D721Med (cell line): ENCODE measurements at regions not wholly inside any gene's neighbourhood (a gene's known extent, or its start where the extent isn't known, plus 50 kb on each side); places are given as distances from the start of the nearest gene placed in this dataset.

Experiments
- DNase-seq: peaks from one replicate; pipeline ENCODE4 v3.0.0; 2011; ENCODE audit warnings: low spot score; ENCODE audit not compliant: insufficient read length
- FAIRE-seq: peaks from 2 replicates; lab custom pipeline; 2011; peaks lifted over from hg19 to GRCh38; lab: Jason Lieb, UNC
- TF ChIP-seq, protein P1 (sequence below): IDR thresholded peaks from 2 replicates; pipeline ENCODE4 v1.5.1; 2012; ENCODE audit warnings: mild to moderate bottlenecking, control low read depth; ENCODE audit not compliant: insufficient read depth; ENCODE audit errors: missing control alignments

DNA sequence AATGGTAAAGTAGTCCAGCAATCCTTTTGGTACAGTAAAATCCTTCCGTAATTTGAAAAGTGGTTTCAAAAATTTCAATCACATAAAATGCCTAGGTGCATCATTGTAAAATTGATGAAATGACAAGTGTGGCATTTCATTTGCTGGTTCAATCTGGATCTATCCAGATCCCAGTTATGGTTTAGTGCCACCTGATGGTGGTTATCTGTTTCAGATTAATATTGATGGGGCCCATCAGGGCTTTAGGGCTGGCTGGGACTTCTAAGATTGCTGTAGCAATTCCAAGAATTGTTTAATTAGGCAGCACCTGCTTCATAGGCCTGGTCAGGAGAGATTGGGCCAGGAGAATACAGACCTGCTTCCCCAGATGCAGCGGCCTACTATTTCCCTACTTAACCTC, 55.5 kb upstream of the PIK3C3 start:
- FAIRE-seq (peak; percentile 79), DNase-seq (no peak)
- TF ChIP-seq, protein P1, sequence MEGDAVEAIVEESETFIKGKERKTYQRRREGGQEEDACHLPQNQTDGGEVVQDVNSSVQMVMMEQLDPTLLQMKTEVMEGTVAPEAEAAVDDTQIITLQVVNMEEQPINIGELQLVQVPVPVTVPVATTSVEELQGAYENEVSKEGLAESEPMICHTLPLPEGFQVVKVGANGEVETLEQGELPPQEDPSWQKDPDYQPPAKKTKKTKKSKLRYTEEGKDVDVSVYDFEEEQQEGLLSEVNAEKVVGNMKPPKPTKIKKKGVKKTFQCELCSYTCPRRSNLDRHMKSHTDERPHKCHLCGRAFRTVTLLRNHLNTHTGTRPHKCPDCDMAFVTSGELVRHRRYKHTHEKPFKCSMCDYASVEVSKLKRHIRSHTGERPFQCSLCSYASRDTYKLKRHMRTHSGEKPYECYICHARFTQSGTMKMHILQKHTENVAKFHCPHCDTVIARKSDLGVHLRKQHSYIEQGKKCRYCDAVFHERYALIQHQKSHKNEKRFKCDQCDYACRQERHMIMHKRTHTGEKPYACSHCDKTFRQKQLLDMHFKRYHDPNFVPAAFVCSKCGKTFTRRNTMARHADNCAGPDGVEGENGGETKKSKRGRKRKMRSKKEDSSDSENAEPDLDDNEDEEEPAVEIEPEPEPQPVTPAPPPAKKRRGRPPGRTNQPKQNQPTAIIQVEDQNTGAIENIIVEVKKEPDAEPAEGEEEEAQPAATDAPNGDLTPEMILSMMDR = peak; percentile 11

DNA sequence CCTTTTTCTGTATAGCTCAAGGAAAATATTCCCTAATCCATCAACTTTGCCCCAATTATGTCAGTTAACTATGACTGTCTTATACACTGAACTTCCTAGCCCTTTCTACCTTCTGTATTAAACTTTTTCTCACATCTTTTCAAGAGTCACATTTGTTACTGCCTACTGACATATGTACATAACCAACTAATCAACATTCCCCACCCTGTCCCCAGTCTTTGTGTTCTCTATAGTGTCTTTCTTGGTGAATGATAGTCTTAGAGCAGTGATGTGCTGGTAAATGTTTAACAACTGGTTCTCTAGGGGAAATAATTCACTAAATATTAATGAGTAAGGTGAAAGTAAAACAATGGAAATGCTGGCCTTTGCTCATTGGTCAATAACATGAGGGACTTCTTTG, 61.6 kb upstream of the PIK3C3 start:
- TF ChIP-seq, protein P1 = no peak
- FAIRE-seq (peak; percentile 79), DNase-seq (no peak)

DNA sequence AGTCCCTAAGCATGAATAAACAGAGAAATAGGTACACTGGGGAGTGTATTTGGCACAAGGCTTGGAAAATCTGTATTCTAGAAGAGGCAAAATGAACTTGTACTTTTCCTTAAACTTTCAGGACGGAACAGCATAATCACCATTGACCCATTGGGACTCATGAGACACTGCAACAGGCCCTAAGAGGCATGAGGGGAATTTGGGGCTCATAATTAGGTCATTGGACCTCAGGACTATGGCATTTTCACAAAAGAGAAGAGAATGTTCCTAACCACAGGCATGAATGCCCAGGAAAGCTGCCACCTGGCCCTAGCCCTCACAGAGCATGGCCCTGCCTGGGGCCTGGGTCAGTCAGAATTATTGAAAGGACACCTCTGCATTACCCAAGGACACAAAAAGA, 67.9 kb upstream of the PIK3C3 start:
- DNase-seq = no peak
- no peak for FAIRE-seq
- TF ChIP-seq, protein P1 = no peak

DNA sequence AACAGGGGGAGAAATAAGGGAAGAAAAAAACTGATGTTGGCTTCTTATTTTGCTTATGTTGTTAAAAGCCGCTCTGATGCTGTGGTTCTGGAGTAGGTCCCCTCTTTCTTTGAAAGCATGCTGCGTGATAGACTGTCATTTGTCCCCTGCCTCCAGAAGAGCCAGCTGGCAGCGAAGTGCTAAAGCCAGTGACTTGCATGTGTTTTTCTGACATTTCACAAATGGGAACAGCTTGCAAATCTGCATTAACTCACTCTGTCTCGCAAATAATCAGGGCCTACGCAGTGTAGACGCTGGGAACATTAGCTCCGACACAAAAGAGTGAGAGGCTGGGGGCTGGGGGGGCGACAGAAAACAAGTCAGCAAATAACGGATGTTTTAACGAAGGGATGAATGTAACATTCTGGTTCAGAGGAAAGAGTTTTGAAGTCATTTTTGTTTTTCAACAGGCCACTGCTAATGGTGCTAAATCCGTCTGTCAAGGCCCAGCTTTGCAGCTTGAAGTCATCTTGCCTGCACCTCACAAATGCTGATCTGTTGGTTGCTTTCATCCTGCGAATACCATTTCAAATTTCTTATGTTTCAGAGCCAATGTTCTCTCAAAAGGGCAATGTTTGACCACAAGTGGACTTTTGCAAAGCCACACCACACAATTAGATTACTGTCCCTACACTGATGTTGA, 68.8 kb upstream of the PIK3C3 start:
- DNase-seq (no peak), FAIRE-seq (no peak)
- TF ChIP-seq, protein P1 = no peak

DNA sequence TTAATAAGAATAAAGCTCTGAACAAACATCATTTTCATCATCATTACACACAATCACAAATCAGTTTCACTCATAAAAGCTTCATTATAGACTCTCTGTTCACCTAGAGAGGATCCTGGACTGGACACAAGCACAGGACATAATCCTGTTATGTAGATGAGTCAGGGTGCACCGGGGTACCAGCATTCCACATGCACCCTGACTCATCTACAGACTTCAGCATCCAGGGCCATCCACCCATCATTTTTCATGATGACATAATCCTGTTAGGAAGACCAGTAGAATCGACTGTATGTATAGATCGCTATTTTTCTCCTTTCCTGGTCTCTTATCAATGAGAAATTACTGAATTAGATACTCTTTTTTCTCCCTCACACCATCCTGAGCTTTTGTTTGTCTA, 73.7 kb upstream of the PIK3C3 start:
- DNase-seq (no peak), FAIRE-seq (peak; percentile 48)
- TF ChIP-seq, protein P1 = no peak

DNA sequence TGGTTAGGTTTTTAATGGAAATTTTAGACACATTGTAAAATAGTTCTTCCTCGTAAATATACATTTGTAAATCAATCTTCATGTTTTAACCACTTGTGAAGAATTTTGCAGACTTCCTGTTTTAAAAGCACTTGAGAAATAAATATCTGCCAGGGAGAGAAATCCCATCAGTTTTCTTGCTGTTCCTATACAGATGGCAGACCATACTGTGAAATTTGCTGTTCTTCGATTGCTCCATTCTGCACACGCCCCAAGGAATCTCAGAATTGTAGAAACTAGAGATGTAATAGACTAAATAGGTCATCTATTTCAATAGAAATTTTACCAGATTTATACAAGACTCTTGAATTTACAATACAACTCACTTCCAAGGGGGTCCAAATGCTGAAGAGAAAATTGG, 75.8 kb upstream of the PIK3C3 start:
- TF ChIP-seq, protein P1 = no peak
- FAIRE-seq (peak; percentile 44), DNase-seq (no peak)

DNA sequence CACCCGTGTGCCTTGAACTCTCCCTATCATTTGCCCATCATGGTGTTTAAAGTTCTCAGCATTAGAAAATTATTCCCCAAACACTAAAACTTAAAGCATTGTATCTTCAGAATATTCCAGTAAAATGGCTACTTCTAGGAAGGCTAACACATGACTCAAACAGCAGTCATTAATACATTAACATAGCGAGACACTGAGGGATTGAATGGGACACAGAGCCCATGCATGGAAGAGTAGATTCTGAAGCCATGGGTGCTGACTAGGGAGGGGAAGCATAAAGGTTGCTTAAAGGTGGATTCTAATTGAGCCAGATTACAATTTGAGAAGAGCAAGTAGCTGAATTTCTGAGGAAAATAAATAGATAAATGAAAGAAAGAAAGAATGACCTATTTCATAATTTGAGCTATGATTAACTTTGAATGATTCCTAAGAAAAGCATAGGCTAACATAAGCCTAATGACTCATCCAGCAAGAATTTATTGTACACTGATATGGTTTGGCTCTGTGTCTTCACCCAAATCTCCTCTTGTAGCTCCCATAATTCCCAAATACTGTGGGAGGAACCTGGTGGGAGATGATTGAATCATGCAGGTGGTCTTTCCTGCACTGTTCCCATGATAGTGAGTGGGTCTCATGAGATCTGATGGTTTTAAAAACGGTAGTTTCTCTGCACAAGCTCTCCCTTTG, 79.8 kb upstream of the PIK3C3 start:
- TF ChIP-seq, protein P1 = no peak
- FAIRE-seq (no peak), DNase-seq (no peak)
